ENCODE measurements at regions not wholly inside any gene's neighbourhood (a gene's known extent, or its start where the extent isn't known, plus 50 kb on each side); places are given as distances from the start of the nearest gene placed in this dataset.

DNA sequence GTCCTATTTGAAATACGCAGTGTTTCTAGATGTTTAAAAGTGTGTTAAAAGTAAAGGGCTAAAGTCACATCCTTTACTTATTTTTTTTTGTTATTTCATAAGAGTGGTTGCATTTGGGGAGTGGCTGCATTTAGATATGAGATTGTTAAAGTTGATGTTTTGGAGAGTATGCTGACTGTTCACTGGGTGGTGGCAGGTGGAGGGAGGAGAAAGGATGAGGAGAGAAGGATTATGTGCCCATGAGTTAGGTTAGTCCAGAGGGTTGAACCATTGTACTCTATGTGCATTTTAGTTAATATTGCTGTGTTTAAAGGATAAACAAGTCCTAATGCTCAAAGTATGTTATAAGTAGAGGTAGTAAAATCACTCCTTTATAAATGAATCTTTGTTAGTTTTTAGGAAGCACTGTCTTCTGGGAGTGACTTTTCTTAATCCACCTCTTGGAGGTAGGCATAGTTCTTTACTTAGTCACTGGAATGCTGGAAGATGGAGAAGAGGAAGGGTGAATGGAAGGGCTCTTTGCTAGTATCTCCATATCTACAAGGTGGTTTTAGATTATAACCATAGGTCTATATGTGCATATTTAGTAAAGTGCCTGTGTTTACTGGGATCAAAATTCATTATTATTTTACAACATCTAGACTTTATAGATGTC lies 332.3 kb downstream of the NPR3 start:
- no peaks in the 10 kb centered on the region for H3K36me3 ChIP-seq (ENCODE audit: low read depth, missing control alignments)
- no peaks in the 10 kb centered on the region for H3K9me3 ChIP-seq
- no peak overlapping the region for H3K4me3 ChIP-seq
- no peaks in the 10 kb centered on the region for H3K4me1 ChIP-seq
- intact Hi-C loops (cut with DNase I; ENCODE audit: low total_unique reads): no loop called here
- TF ChIP-seq, protein P1, sequence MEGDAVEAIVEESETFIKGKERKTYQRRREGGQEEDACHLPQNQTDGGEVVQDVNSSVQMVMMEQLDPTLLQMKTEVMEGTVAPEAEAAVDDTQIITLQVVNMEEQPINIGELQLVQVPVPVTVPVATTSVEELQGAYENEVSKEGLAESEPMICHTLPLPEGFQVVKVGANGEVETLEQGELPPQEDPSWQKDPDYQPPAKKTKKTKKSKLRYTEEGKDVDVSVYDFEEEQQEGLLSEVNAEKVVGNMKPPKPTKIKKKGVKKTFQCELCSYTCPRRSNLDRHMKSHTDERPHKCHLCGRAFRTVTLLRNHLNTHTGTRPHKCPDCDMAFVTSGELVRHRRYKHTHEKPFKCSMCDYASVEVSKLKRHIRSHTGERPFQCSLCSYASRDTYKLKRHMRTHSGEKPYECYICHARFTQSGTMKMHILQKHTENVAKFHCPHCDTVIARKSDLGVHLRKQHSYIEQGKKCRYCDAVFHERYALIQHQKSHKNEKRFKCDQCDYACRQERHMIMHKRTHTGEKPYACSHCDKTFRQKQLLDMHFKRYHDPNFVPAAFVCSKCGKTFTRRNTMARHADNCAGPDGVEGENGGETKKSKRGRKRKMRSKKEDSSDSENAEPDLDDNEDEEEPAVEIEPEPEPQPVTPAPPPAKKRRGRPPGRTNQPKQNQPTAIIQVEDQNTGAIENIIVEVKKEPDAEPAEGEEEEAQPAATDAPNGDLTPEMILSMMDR (IDR thresholded peaks at IDR 0.05): no peak
- TF ChIP-seq POLR2A (IDR thresholded peaks at IDR 0.05): no peak
- H3K27me3 ChIP-seq: no peaks in the 10 kb centered on the region
- no peak overlapping the region for H3K27ac ChIP-seq
- WGBS, 2 donors: 65 to 95% methylated on average over 1 of the region's 1 CpG
- no peak for DNase-seq

DNA sequence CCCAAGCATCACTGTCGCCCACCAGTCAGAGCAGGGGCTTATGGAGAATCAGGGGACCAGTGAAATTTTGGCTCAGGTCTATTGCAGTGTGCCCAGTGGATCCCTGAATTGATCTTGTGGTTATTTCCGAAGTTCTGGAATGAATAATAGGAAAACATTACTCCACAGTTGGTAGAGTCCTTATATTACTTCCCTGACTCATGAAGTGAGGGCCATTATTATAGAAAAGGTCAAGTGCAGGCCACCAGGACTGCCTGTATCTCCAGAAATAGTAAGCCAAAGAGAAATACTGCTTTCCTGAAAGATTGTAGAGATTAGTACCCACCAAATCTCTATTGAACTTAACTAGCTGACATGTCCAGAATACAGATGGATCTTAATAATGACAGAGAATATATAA lies 335.0 kb downstream of the NPR3 start:
- WGBS, 2 donors: 69 to 96% methylated on average over 2 of the region's 2 CpGs
- TF ChIP-seq POLR2A (IDR thresholded peaks at IDR 0.05): no peak
- TF ChIP-seq, protein P1 (IDR thresholded peaks at IDR 0.05): no peak
- no peak overlapping the region for H3K27ac ChIP-seq
- H3K36me3 ChIP-seq (ENCODE audit: low read depth, missing control alignments): no peaks in the 10 kb centered on the region
- no peak for DNase-seq
- H3K4me3 ChIP-seq: no peak overlapping the region
- intact Hi-C loops (cut with DNase I; ENCODE audit: low total_unique reads): no loop called here
- no peaks in the 10 kb centered on the region for H3K4me1 ChIP-seq
- H3K9me3 ChIP-seq: no peaks in the 10 kb centered on the region
- no peaks in the 10 kb centered on the region for H3K27me3 ChIP-seq

DNA sequence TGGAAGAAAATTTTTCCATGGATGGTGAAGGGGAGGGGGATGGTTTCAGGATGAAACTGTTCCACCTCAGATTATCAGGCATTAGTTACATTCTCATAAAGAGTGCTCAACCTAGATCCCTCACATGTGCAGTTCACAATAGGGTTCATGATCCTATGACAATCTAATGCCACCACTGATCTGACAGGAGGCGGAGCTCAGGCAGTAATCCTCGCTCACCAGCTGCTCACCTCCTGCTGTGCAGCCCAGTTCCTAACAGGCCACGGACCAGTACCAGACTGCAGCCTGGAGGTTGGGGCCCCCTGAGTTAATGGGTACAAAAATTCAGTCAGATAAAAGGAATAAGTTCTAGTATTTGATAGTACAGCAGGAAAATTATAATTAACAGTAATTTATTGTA lies 337.2 kb downstream of the NPR3 start:
- no peak overlapping the region for H3K4me3 ChIP-seq
- 82 to 92% methylated on average over 3 of the region's 3 CpGs for WGBS, 2 donors
- H3K27ac ChIP-seq: no peak overlapping the region
- no peaks in the 10 kb centered on the region for H3K27me3 ChIP-seq
- H3K4me1 ChIP-seq: no peaks in the 10 kb centered on the region
- H3K9me3 ChIP-seq: no peaks in the 10 kb centered on the region
- TF ChIP-seq, protein P1 (IDR thresholded peaks at IDR 0.05): no peak
- no peak for TF ChIP-seq POLR2A (IDR thresholded peaks at IDR 0.05)
- no peaks in the 10 kb centered on the region for H3K36me3 ChIP-seq (ENCODE audit: low read depth, missing control alignments)
- no peak for DNase-seq
- intact Hi-C loops (cut with DNase I; ENCODE audit: low total_unique reads): no loop called here

DNA sequence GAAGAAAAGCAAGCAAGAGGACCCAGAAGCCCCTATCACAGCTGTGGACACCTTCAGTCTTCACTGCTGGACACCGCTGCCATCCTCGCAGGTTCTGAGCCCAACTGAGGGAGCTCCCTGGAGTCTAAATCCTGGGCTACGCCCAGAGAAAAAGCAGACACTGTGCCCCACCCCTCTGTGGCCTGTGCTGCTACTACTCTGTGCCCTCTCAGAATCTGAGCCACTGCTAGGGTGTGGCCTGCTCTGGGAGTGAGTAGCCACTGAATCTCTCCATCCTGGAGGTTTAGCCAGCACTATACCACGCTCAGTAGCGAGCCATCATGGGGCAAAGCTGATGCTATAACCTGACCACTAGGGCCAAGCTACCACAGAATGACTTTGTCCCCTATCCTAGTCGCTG lies 338.2 kb downstream of the NPR3 start:
- Histone ChIP-seq H3K9me3 (no peaks in the 10 kb centered on the region), H3K36me3 (ENCODE audit: low read depth, missing control alignments) (no peaks in the 10 kb centered on the region), H3K4me1 (no peaks in the 10 kb centered on the region), H3K27me3 (no peaks in the 10 kb centered on the region), H3K4me3 (no peak overlapping the region), H3K27ac (no peak overlapping the region)
- TF ChIP-seq POLR2A (IDR thresholded peaks at IDR 0.05): no peak
- TF ChIP-seq, protein P1 (IDR thresholded peaks at IDR 0.05): no peak
- 90 to 95% methylated on average over 4 to 6 of the region's 6 CpGs for WGBS, 2 donors
- no peak for DNase-seq
- intact Hi-C loops (cut with DNase I; ENCODE audit: low total_unique reads): no loop called here

DNA sequence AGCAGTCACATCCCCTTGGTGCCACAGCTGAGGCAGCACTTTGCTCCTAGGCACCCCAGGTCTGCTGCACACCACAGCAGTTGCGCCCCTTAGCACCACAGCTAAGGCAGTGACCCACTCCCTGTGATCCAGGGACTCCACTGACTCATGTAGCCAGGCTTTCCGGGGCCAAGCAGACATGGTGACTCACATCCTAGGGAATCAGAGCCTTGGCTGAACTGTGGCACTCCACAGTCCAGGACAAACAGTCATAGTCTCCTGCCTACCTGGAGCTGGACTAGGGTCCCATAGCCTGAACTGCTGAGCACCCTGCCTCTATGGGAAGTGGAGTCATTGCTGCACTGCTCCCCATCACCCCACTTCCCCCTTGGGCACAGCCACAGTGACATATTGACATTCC lies 338.7 kb downstream of the NPR3 start:
- no peaks in the 10 kb centered on the region for H3K36me3 ChIP-seq (ENCODE audit: low read depth, missing control alignments)
- H3K27ac ChIP-seq: no peak overlapping the region
- TF ChIP-seq, protein P1 (IDR thresholded peaks at IDR 0.05): no peak
- TF ChIP-seq POLR2A (IDR thresholded peaks at IDR 0.05): no peak
- H3K9me3 ChIP-seq: no peaks in the 10 kb centered on the region
- H3K4me3 ChIP-seq: no peak overlapping the region
- H3K27me3 ChIP-seq: no peaks in the 10 kb centered on the region
- WGBS, 2 donors: 70 to 100% methylated on average over 2 of the region's 2 CpGs
- intact Hi-C loops (cut with DNase I; ENCODE audit: low total_unique reads): no loop called here
- H3K4me1 ChIP-seq: no peaks in the 10 kb centered on the region
- no peak for DNase-seq
